GM23338 (cell line): ENCODE measurements at regions not wholly inside any gene's neighbourhood (a gene's known extent, or its start where the extent isn't known, plus 50 kb on each side); places are given as distances from the start of the nearest gene placed in this dataset.

Experiments
- CTCF ChIP-seq, 2 experiments: fragments of 200-600 bp in 1 of 2; sonication (generic) in 1 of 2; conservative IDR thresholded peaks; 2 replicates each; pipeline versions ENCODE4 v1.5.1 to v1.6.1; 2016 to 2017; ENCODE audit warnings: antibody characterized with exemption in 2 of 2, low read depth in 2 of 2, mild to moderate bottlenecking in 2 of 2, moderate library complexity in 1 of 2
- POLR2AphosphoS5 ChIP-seq: IDR thresholded peaks from 2 replicates; pipeline ENCODE4 v1.6.1; 2016; ENCODE audit warnings: antibody characterized with exemption, low read depth

GRCh38 chr10:123575105-123575504, 91.0 kb upstream of the GPR26 start:
- TF ChIP-seq CTCF (conservative IDR thresholded peaks at IDR 0.05; ENCODE audit: low read depth in 2 of 2), result no peak
- TF ChIP-seq POLR2AphosphoS5, result no peak
